GM19035 (cell line): ENCODE measurements at regions not wholly inside any gene's neighbourhood (a gene's known extent, or its start where the extent isn't known, plus 50 kb on each side); places are given as distances from the start of the nearest gene placed in this dataset.
"Not testable (repeated sequence)": the region's sequence is repeated elsewhere in the genome, so short reads cannot be mapped to it uniquely, and the experiment has no call there.

Experiments used
- ATAC-seq: cut with Tn5 transposase; IDR thresholded peaks from one replicate; pipeline ENCODE4 v1.9.1; 2021; ENCODE audit not compliant: unreplicated experiment

DNA sequence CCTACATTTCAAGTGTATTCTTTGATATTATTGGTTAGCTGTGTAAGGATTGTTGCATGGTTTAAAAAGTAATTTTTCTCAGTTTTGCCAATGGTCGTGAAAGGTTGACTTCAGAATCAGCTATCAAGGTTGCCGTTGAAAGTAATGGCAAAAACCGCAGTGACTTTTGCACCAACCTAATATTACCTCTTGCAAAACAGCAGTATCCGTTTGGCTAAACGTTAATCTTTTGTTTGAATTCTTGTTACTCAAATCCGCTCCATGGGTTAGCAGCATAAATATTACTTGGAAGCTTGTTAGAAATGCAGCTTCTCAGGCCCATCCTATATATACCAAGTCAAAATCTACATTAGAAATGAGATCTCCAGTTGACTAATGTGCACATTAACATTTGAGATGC, 141.6 kb upstream of the PRSS12 start:
- ATAC-seq = not testable (repeated sequence)

DNA sequence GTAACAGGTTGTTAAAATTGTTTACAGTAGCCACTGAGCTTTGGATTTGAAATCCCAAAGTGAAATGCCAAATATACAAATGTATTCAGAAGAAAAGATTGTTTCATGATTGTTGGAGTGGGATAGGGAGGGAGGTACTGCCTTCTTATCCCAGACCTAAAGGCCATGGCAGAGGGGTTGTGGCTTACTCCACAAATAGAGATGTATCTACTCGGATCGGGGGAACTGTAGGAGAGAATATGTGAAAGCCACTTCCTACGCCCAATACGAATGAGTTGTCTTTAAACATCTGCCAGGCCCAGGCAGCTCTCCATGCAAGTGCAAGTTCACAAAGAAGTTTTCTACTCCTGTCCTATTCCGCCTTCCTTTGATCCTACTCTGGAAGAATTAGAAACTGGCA, 150.2 kb upstream of the PRSS12 start:
- ATAC-seq = not testable (repeated sequence)

GRCh38 chr4:118504927-118505326, 152.1 kb upstream of the PRSS12 start:
- ATAC-seq = not testable (repeated sequence)

DNA sequence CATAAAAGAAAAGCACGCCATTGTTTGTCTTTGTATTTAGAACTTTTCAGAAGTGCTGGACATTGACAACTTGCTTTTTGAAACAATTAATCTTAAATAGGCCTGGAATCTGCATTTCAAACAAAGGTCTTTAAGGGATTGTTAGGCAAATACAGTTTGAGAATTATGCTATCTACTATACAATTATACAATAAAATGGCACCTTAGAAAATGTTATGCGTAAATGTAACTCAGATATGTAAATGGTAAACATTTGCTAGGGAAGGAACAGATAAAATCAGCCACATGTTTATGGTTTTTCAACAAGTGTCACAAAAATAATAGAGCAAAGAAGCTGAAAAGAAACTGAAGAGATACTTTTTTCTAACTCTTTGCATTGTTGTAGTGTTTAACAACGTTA, 152.7 kb upstream of the PRSS12 start:
- ATAC-seq = not testable (repeated sequence)

DNA sequence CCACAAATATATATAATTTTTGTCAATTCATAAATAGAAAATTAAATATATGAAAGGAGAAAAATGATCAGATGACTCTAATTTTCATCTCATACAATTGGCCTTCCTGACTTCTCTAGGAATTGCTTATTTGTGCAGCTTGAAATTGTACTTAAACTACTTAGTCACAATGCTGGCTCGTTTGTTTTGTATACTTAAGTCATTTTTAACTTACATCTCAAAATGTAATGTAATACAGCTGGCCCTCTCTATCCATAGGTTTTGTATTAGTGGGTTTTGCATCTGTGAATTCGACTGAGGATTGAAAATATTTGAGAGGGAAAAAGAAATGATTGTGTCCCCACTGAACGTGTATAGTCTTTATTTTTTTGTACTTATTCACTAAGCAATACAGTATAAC, 160.1 kb upstream of the PRSS12 start:
- ATAC-seq = not testable (repeated sequence)

DNA sequence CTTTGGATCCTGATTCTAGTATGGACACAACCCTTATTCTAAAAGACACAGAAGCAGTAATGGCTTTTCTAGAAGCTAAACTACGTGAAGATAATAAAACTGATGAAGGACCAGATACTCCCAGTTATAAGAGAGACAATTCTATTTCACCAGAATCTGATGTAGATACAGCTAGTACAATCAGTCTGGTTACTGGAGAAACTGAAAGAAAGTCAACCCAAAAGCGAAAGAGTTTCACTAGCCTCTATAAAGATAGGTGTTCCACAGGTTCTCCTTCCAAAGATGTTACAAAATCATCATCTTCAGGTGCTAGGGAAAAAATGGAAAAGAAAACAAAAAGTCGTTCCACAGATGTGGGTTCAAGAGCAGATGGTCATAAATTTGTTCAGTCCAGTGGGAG, 161.5 kb upstream of the PRSS12 start:
- ATAC-seq = not testable (repeated sequence)

GRCh38 chr4:118516107-118516506, 163.3 kb upstream of the PRSS12 start:
- not testable (repeated sequence) for ATAC-seq

DNA sequence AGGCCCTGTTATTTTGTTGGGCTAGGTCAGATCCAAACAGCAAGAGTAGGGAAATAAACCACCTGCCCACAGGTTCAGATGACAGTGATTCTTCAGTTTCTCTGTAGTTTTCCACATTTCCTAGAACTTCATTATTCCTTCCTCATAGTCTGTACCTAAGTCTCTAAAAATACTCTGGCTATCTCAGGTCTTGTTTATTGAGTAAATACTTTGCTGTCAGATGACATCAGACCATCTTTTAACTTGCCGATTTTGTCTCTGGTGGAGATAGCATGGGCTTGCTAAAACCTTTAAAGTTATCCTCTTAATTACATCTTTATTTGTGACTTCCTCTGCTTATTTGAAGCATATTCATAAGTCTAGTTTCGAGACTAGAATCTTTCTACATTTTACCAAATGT, 155.1 kb upstream of the METTL14 start:
- ATAC-seq = not testable (repeated sequence)

DNA sequence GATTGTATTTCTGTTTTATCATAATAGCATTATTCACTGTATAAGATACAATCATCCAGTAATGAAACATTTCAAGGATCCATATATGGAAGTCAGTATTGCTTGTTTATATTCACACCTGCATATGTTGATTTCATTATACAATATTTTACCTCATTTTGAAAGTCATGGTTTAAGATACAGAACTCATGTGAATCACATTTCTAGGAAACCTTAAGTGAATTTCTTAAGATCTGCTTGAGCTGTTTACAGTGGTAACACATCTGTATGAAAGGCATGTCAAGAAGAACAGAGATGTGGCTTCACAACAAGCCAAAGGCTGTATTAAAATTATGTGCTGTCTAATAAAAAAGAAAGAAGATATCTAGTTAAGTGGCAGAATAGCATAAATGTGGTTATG, 153.2 kb upstream of the METTL14 start:
- not testable (repeated sequence) for ATAC-seq

- not testable (repeated sequence) for ATAC-seq
Observed at GRCh38 chr4:118535788-118536187, 149.4 kb upstream of the METTL14 start.

GRCh38 chr4:118539412-118540077, 145.6 kb upstream of the METTL14 start:
- ATAC-seq = not testable (repeated sequence)

DNA sequence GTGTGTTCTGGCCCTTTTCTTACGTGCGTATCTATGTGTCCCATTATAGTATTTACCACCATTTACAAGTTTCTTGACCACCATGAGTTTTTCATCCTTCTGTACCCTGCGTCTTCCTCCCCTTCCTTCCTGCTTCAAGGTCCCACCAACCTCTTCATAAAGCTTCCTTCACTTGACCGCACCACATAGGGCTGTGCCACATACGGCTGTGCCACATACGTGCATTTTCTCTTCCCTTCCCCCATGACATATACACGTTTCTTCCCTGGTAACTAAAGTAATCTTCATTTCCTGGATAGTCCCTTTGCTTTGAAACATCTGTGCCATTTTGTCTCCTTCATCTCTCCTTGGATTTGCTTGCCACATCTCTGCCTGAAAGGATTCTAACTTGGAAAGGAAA, 128.6 kb upstream of the METTL14 start:
- ATAC-seq = not testable (repeated sequence)

DNA sequence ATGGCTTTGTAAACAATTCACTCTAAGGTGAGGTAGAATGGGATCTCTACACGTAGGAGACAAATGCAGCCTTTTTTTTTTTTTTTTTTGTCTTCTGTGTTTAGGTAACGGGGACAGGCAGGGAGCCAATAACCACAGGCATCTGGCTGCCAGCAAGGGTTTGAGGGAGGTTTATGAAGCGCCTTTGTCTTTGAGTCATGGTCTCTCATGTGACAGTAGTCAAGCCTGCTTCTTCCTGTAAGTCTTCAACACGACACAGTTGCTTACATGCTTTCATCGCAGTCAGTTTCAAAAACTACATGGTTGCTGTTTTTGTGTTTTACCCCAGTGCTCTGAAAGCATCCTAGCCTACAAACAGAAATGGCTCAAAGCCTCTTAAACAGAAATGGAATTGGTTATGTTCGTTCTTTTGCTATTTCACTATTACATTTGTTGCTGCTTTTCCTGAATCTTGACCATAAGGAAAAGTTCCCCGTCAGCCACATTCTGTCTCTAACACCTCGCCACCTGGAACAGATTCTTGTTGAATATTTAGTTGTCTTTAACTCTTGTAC, 127.8 kb upstream of the METTL14 start:
- no peak for ATAC-seq

DNA sequence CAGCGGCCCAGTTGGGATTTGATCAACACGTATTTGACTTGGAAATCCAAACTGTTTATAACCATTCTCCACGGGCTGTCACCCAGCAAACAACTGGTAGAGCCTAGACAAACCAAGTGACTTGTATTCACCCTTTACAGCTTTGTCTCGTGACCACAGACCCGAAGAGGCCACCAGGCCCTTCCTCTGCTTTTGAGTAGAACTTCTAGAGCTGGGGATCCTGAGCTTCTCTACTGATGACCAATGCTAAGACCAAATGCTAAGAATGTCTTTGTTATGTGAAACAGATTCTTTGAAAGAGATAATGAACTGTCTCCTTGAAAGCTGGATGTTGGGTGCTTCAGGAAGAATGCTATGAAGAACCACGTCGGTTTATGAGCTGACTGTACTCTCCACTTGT, 127.0 kb upstream of the METTL14 start:
- not testable (repeated sequence) for ATAC-seq

- ATAC-seq = not testable (repeated sequence)
Observed at GRCh38 chr4:118561559-118561958, 123.6 kb upstream of the METTL14 start.

DNA sequence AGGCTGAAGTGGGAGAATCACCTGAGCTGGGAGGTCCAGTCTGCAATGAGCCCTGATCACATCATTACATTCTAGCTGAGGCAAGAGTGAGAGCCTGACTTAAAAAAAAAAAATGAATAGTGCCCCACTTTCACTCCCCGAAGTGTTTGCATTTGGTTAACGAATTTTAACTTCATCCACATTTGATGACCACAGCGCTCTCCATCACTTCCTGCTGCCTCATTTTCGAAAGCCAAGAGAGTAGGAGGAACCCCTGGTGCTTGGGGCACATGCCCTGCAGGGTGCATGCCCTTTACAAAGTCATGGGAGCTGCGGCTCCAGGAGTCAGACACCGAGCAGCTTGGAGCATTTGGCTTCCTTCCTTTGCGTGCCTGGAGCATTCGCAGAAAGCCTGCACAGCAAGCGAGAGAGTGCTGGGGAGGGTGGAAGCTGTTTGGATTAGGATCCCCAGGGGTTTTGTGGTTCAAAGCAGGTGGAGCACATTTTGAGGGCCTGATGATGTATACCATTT, 119.1 kb upstream of the METTL14 start:
- ATAC-seq = peak; percentile 63

GRCh38 chr4:118572991-118573390, 112.2 kb upstream of the METTL14 start:
- ATAC-seq = not testable (repeated sequence)

- not testable (repeated sequence) for ATAC-seq
Observed at GRCh38 chr4:118574251-118574913, 110.8 kb upstream of the METTL14 start.

DNA sequence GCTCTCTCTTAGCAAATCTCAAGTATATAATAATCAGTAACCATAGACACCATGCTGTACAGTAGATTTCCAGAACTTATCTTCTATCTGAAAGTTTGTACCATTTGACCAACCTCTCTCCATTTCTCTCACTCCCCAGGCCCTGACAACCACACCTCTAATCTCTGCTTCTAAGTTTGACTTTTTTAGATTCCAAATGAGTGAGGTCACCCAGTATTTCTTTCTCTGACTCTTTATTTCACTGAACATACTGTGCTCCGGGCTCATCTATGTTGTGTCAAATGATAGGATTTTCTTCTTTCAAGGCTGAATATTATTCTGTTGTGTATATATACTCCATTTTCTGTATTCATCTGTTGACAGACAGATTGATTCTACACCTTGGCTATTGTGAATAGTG, 110.1 kb upstream of the METTL14 start:
- not testable (repeated sequence) for ATAC-seq

GRCh38 chr4:118575726-118576125, 109.5 kb upstream of the METTL14 start:
- ATAC-seq = not testable (repeated sequence)

- ATAC-seq = not testable (repeated sequence)
Observed at GRCh38 chr4:118576709-118577219, 108.4 kb upstream of the METTL14 start.

DNA sequence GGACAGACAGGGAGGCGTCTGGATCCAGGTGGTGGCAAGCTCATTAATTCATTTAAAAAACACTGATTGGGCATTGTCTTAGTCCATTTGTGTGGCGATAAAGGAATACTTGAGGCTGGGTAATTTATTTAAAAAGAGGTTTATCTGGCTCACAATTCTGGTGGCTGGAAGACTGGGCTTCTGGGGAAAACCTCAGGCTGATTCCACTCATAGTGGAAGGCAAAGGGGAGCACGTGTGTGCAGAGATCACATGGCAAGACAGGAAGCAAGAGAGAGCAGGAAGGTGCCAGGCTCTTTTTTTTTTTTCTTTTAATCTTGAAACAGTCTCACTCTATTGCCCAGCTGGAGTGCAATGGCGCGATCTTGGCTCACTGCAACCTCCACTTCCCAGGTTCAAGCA, 100.2 kb upstream of the METTL14 start:
- no peak for ATAC-seq
